ENCODE measurements at regions not wholly inside any gene's neighbourhood (a gene's known extent, or its start where the extent isn't known, plus 50 kb on each side); places are given as distances from the start of the nearest gene placed in this dataset.

GRCh38 chr5:116371935-116372334 lies 202.7 kb downstream of the SEMA6A start:
- H3K27ac Mint-ChIP-seq = no peak overlapping the region
- peaks cover 18% of the 10 kb centered on the region for H3K36me3 Mint-ChIP-seq (ENCODE audit: low read depth)
- CTCF ChIA-PET = interaction anchor here (0.7 kb wide), 1 partner anchor 12 kb away, joined by 3 read pairs; no protein-coding TSS in a partner anchor
- TF ChIP-seq, protein P1, sequence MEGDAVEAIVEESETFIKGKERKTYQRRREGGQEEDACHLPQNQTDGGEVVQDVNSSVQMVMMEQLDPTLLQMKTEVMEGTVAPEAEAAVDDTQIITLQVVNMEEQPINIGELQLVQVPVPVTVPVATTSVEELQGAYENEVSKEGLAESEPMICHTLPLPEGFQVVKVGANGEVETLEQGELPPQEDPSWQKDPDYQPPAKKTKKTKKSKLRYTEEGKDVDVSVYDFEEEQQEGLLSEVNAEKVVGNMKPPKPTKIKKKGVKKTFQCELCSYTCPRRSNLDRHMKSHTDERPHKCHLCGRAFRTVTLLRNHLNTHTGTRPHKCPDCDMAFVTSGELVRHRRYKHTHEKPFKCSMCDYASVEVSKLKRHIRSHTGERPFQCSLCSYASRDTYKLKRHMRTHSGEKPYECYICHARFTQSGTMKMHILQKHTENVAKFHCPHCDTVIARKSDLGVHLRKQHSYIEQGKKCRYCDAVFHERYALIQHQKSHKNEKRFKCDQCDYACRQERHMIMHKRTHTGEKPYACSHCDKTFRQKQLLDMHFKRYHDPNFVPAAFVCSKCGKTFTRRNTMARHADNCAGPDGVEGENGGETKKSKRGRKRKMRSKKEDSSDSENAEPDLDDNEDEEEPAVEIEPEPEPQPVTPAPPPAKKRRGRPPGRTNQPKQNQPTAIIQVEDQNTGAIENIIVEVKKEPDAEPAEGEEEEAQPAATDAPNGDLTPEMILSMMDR (IDR thresholded peaks at IDR 0.05) = no peak
- no peak overlapping the region for H3K4me3 Mint-ChIP-seq
- no peak for ATAC-seq (ENCODE audit: poor library complexity)
- Histone ChIP-seq H3K9me3 (ENCODE audit: control insufficient read depth in 1 of 2, insufficient read depth in 1 of 2, low read length in 2 of 2) (no peaks in the 10 kb centered on the region), H3K27me3 (ENCODE audit: control insufficient read depth in 1 of 2, insufficient read depth in 2 of 2, low read length in 2 of 2) (no peaks in the 10 kb centered on the region), H3K36me3 (ENCODE audit: insufficient read depth, low read length) (no peaks in the 10 kb centered on the region), H3K4me1 (ENCODE audit: insufficient read depth, low read length) (no peaks in the 10 kb centered on the region), H3K27ac (ENCODE audit: low read depth in 1 of 2, low read length in 2 of 2) (no peak overlapping the region), H3K4me3 (ENCODE audit: low read length) (no peak overlapping the region)
- DNase-seq = no peak
- intact Hi-C loops (cut with DNase I, micrococcal nuclease) = no loop called here
- POLR2A ChIA-PET = no interaction called here
- peaks cover 34% of the 10 kb centered on the region for H3K4me1 Mint-ChIP-seq (ENCODE audit: low read depth)
- no peaks in the 10 kb centered on the region for H3K9me3 Mint-ChIP-seq
- H3K27me3 Mint-ChIP-seq = no peaks in the 10 kb centered on the region

- intact Hi-C loops (cut with DNase I, micrococcal nuclease) = no loop called here
Measured at GRCh38 chr5:116371431-116371830, 203.2 kb downstream of the SEMA6A start.

GRCh38 chr5:116370886-116371285 lies 203.7 kb downstream of the SEMA6A start:
- intact Hi-C loops (cut with DNase I, micrococcal nuclease) = no loop called here
- H3K9me3 Mint-ChIP-seq = no peaks in the 10 kb centered on the region

More at GRCh38 chr5:116371431-116371830, 203.2 kb downstream of the SEMA6A start:
- H3K4me3 Mint-ChIP-seq = no peak overlapping the region
- Histone ChIP-seq H3K27me3 (ENCODE audit: control insufficient read depth in 1 of 2, insufficient read depth in 2 of 2, low read length in 2 of 2) (no peaks in the 10 kb centered on the region), H3K4me3 (ENCODE audit: low read length) (no peak overlapping the region), H3K36me3 (ENCODE audit: insufficient read depth, low read length) (no peaks in the 10 kb centered on the region), H3K9me3 (ENCODE audit: control insufficient read depth in 1 of 2, insufficient read depth in 1 of 2, low read length in 2 of 2) (no peaks in the 10 kb centered on the region), H3K4me1 (ENCODE audit: insufficient read depth, low read length) (no peaks in the 10 kb centered on the region), H3K27ac (ENCODE audit: low read depth in 1 of 2, low read length in 2 of 2) (no peak overlapping the region)
- no peaks in the 10 kb centered on the region for H3K9me3 Mint-ChIP-seq
- DNase-seq (no peak), ATAC-seq (ENCODE audit: poor library complexity) (no peak)
- peaks cover 18% of the 10 kb centered on the region for H3K36me3 Mint-ChIP-seq (ENCODE audit: low read depth)
- no peak overlapping the region for H3K27ac Mint-ChIP-seq
- no peaks in the 10 kb centered on the region for H3K27me3 Mint-ChIP-seq
- ChIA-PET POLR2A (no interaction called here), CTCF (interaction anchor here (0.7 kb wide), 1 partner anchor 13 kb away, joined by 3 read pairs; no protein-coding TSS in a partner anchor)
- TF ChIP-seq, protein P1 (IDR thresholded peaks at IDR 0.05) = no peak
- peaks cover 34% of the 10 kb centered on the region for H3K4me1 Mint-ChIP-seq (ENCODE audit: low read depth)

More at GRCh38 chr5:116370886-116371285, 203.7 kb downstream of the SEMA6A start:
- H3K4me1 Mint-ChIP-seq (ENCODE audit: low read depth) = peaks cover 34% of the 10 kb centered on the region
- DNase-seq (no peak), ATAC-seq (ENCODE audit: poor library complexity) (no peak)
- Histone ChIP-seq H3K27ac (ENCODE audit: low read depth in 1 of 2, low read length in 2 of 2) (no peak overlapping the region), H3K9me3 (ENCODE audit: control insufficient read depth in 1 of 2, insufficient read depth in 1 of 2, low read length in 2 of 2) (no peaks in the 10 kb centered on the region), H3K4me3 (ENCODE audit: low read length) (no peak overlapping the region), H3K36me3 (ENCODE audit: insufficient read depth, low read length) (no peaks in the 10 kb centered on the region), H3K27me3 (ENCODE audit: control insufficient read depth in 1 of 2, insufficient read depth in 2 of 2, low read length in 2 of 2) (no peaks in the 10 kb centered on the region), H3K4me1 (ENCODE audit: insufficient read depth, low read length) (no peaks in the 10 kb centered on the region)
- ChIA-PET CTCF (no interaction called here), POLR2A (no interaction called here)
- TF ChIP-seq, protein P1 (IDR thresholded peaks at IDR 0.05) = no peak
- H3K27ac Mint-ChIP-seq = no peak overlapping the region
- no peak overlapping the region for H3K4me3 Mint-ChIP-seq
- no peaks in the 10 kb centered on the region for H3K27me3 Mint-ChIP-seq
- peaks cover 14% of the 10 kb centered on the region for H3K36me3 Mint-ChIP-seq (ENCODE audit: low read depth)

All from CD4-positive, alpha-beta T cell (primary cell).